ENCODE measurements at regions not wholly inside any gene's neighbourhood (a gene's known extent, or its start where the extent isn't known, plus 50 kb on each side); places are given as distances from the start of the nearest gene placed in this dataset.

- Mint-ChIP-seq H3K36me3 (no peaks in the 10 kb centered on the region), H3K4me1 (no peaks in the 10 kb centered on the region), H3K27ac (no peak overlapping the region), H3K4me3 (no peak overlapping the region), H3K27me3 (no peaks in the 10 kb centered on the region), H3K9me3 (no peaks in the 10 kb centered on the region)
Observed at GRCh38 chr20:50308166-50308512, 117.5 kb downstream of the CEBPB start.

GRCh38 chr20:50308513-50309279, 118.1 kb downstream of the CEBPB start:
- Mint-ChIP-seq H3K9me3 (no peaks in the 10 kb centered on the region), H3K27me3 (peaks cover 1% of the 10 kb centered on the region), H3K36me3 (no peaks in the 10 kb centered on the region), H3K4me1 (no peaks in the 10 kb centered on the region), H3K4me3 (no peak overlapping the region), H3K27ac (no peak overlapping the region)

- H3K27ac Mint-ChIP-seq, result no peak overlapping the region
- no peak overlapping the region for H3K4me3 Mint-ChIP-seq
- H3K9me3 Mint-ChIP-seq, result no peaks in the 10 kb centered on the region
- peaks cover 1% of the 10 kb centered on the region for H3K27me3 Mint-ChIP-seq
- H3K4me1 Mint-ChIP-seq, result no peaks in the 10 kb centered on the region
- H3K36me3 Mint-ChIP-seq, result no peaks in the 10 kb centered on the region
Observed at GRCh38 chr20:50309280-50309763, 118.7 kb downstream of the CEBPB start.

GRCh38 chr20:50309764-50310672, 119.4 kb downstream of the CEBPB start:
- Mint-ChIP-seq H3K27ac (no peak overlapping the region), H3K27me3 (peaks cover 1% of the 10 kb centered on the region), H3K4me1 (no peaks in the 10 kb centered on the region), H3K9me3 (no peaks in the 10 kb centered on the region), H3K36me3 (no peaks in the 10 kb centered on the region), H3K4me3 (no peak overlapping the region)

GRCh38 chr20:50310673-50311051, 120.0 kb downstream of the CEBPB start:
- Mint-ChIP-seq H3K36me3 (no peaks in the 10 kb centered on the region), H3K9me3 (no peaks in the 10 kb centered on the region), H3K27me3 (peaks cover 1% of the 10 kb centered on the region), H3K4me1 (no peaks in the 10 kb centered on the region), H3K4me3 (no peak overlapping the region), H3K27ac (no peak overlapping the region)

- Mint-ChIP-seq H3K36me3 (no peaks in the 10 kb centered on the region), H3K27ac (no peak overlapping the region), H3K4me1 (no peaks in the 10 kb centered on the region), H3K4me3 (no peak overlapping the region), H3K27me3 (peaks cover 1% of the 10 kb centered on the region), H3K9me3 (no peaks in the 10 kb centered on the region)
Observed at GRCh38 chr20:50311308-50312001, 120.8 kb downstream of the CEBPB start.

- no peak overlapping the region for H3K4me3 Mint-ChIP-seq
- peaks cover 1% of the 10 kb centered on the region for H3K27me3 Mint-ChIP-seq
- H3K9me3 Mint-ChIP-seq, result no peaks in the 10 kb centered on the region
- no peaks in the 10 kb centered on the region for H3K36me3 Mint-ChIP-seq
- no peak overlapping the region for H3K27ac Mint-ChIP-seq
- H3K4me1 Mint-ChIP-seq, result no peaks in the 10 kb centered on the region
Observed at GRCh38 chr20:50312002-50312681, 121.5 kb downstream of the CEBPB start.

- Mint-ChIP-seq H3K36me3 (no peaks in the 10 kb centered on the region), H3K27me3 (peaks cover 2% of the 10 kb centered on the region), H3K9me3 (no peaks in the 10 kb centered on the region), H3K4me3 (no peak overlapping the region), H3K4me1 (no peaks in the 10 kb centered on the region), H3K27ac (no peak overlapping the region)
Observed at GRCh38 chr20:50312682-50313521, 122.3 kb downstream of the CEBPB start.

GRCh38 chr20:50313522-50313820, 122.8 kb downstream of the CEBPB start:
- Mint-ChIP-seq H3K27me3 (peaks cover 2% of the 10 kb centered on the region), H3K9me3 (no peaks in the 10 kb centered on the region), H3K36me3 (no peaks in the 10 kb centered on the region), H3K27ac (no peak overlapping the region), H3K4me1 (no peaks in the 10 kb centered on the region), H3K4me3 (no peak overlapping the region)

- Mint-ChIP-seq H3K4me3 (no peak overlapping the region), H3K4me1 (no peaks in the 10 kb centered on the region), H3K27me3 (peaks cover 2% of the 10 kb centered on the region), H3K36me3 (no peaks in the 10 kb centered on the region), H3K9me3 (no peaks in the 10 kb centered on the region), H3K27ac (no peak overlapping the region)
Observed at GRCh38 chr20:50313827-50314677, 123.4 kb downstream of the CEBPB start.

GRCh38 chr20:50314678-50315335, 124.2 kb downstream of the CEBPB start:
- no peak overlapping the region for H3K27ac Mint-ChIP-seq
- no peaks in the 10 kb centered on the region for H3K4me1 Mint-ChIP-seq
- no peak overlapping the region for H3K4me3 Mint-ChIP-seq
- no peaks in the 10 kb centered on the region for H3K36me3 Mint-ChIP-seq
- H3K9me3 Mint-ChIP-seq, result no peaks in the 10 kb centered on the region
- peaks cover 2% of the 10 kb centered on the region for H3K27me3 Mint-ChIP-seq

GRCh38 chr20:50315586-50316551, 125.2 kb downstream of the CEBPB start:
- Mint-ChIP-seq H3K27ac (no peak overlapping the region), H3K36me3 (no peaks in the 10 kb centered on the region), H3K27me3 (peaks cover 2% of the 10 kb centered on the region)

GRCh38 chr20:50317116-50317515, 126.5 kb downstream of the CEBPB start:
- no peaks in the 10 kb centered on the region for H3K9me3 Mint-ChIP-seq
- H3K36me3 Mint-ChIP-seq, result no peaks in the 10 kb centered on the region
- H3K27ac Mint-ChIP-seq, result no peak overlapping the region
- H3K4me1 Mint-ChIP-seq, result no peaks in the 10 kb centered on the region
- no peak overlapping the region for H3K4me3 Mint-ChIP-seq
- peaks cover 2% of the 10 kb centered on the region for H3K27me3 Mint-ChIP-seq

More at GRCh38 chr20:50315586-50316551, 125.2 kb downstream of the CEBPB start:
- Mint-ChIP-seq H3K4me1 (no peaks in the 10 kb centered on the region), H3K9me3 (no peaks in the 10 kb centered on the region), H3K4me3 (no peak overlapping the region)

Measured in activated naive CD4-positive, alpha-beta T cell treated with anti-CD3 and anti-CD28 coated beads, Interleukin-2, amount 50 U/mL, for 24 hours (primary cell).